CD14-positive monocyte (primary cell): ENCODE measurements at regions not wholly inside any gene's neighbourhood (a gene's known extent, or its start where the extent isn't known, plus 50 kb on each side); places are given as distances from the start of the nearest gene placed in this dataset.

ENCODE experiments used
- DNase-seq, 3 donors: peaks; one replicate each; pipeline ENCODE4 v3.0.0-alpha.2; 2011 to 2022
- H2AFZ ChIP-seq: 2 replicates; pipeline ENCODE4 v1.6.0; 2012; ENCODE audit warnings: mild to moderate bottlenecking, low read depth, low read length, inconsistent platforms; ENCODE audit not compliant: insufficient read depth, poor library complexity, severe bottlenecking
- H3K27ac ChIP-seq, 2 donors: 1 replicate in 1 of 2; 2 replicates in 1 of 2; pipeline ENCODE4 v1.5.1; 2012 to 2013; ENCODE audit warnings: low read length in 2 of 2, control low read depth in 1 of 2, inconsistent platforms in 1 of 2, low read depth in 1 of 2, mild to moderate bottlenecking in 1 of 2
- H3K27me3 ChIP-seq, 2 donors: one replicate each; pipeline versions ENCODE4 v1.6.0 to v1.6.1; 2011 to 2013; ENCODE audit warnings: low read length in 2 of 2; ENCODE audit not compliant: control insufficient read depth in 2 of 2, insufficient read depth in 2 of 2
- H3K36me3 ChIP-seq, 2 donors: replicated peaks in 1 of 2; 1 replicate in 1 of 2; 2 replicates in 1 of 2; pipeline versions ENCODE4 v1.5.1 to v1.6.1; 2012 to 2013; ENCODE audit warnings: low read length in 2 of 2, control low read depth in 1 of 2, inconsistent platforms in 1 of 2, mild to moderate bottlenecking in 1 of 2; ENCODE audit not compliant: insufficient read depth in 2 of 2, control insufficient read depth in 1 of 2
- H3K4me1 ChIP-seq, 2 donors: 1 replicate in 1 of 2; 2 replicates in 1 of 2; pipeline versions ENCODE4 v1.5.1 to v1.6.1; 2012 to 2013; ENCODE audit warnings: low read length in 2 of 2, control low read depth in 1 of 2, inconsistent platforms in 1 of 2, mild to moderate bottlenecking in 1 of 2, moderate library complexity in 1 of 2; ENCODE audit not compliant: insufficient read depth in 2 of 2, control insufficient read depth in 1 of 2
- H3K4me2 ChIP-seq: replicated peaks from 2 replicates; pipeline ENCODE3; 2012; ENCODE audit warnings: low read length, moderate library complexity, mild to moderate bottlenecking; ENCODE audit not compliant: poor library complexity, severe bottlenecking; ENCODE audit errors: extremely low read depth
- H3K4me3 ChIP-seq, 3 experiments: fragments of 200-600 bp in 1 of 3; sonication (generic) in 1 of 3; replicated peaks in 1 of 3; 1 replicate in 2 of 3; 2 replicates in 1 of 3; pipeline ENCODE4 v1.5.1; 2011 to 2013; ENCODE audit warnings: low read length in 3 of 3, mild to moderate bottlenecking in 3 of 3, control low read depth in 2 of 3, low read depth in 2 of 3, inconsistent platforms in 1 of 3, moderate library complexity in 1 of 3
- H3K79me2 ChIP-seq: 2 replicates; pipeline ENCODE4 v1.6.0; 2012; ENCODE audit warnings: mild to moderate bottlenecking, control low read depth, inconsistent platforms, low read length, moderate library complexity; ENCODE audit not compliant: insufficient read depth
- H3K9ac ChIP-seq: 2 replicates; pipeline ENCODE4 v1.6.0; 2017; ENCODE audit warnings: low read length, mild to moderate bottlenecking; ENCODE audit not compliant: insufficient read depth, poor library complexity, severe bottlenecking
- H3K9me3 ChIP-seq, 2 donors: replicated peaks in 1 of 2; 1 replicate in 1 of 2; 2 replicates in 1 of 2; pipeline versions ENCODE4 v1.5.1 to v1.6.1; 2012 to 2013; ENCODE audit warnings: low read length in 2 of 2, control low read depth in 1 of 2; ENCODE audit not compliant: control insufficient read depth in 1 of 2, insufficient read depth in 1 of 2
- H4K20me1 ChIP-seq: 2 replicates; pipeline ENCODE4 v1.6.0; 2012; ENCODE audit warnings: mild to moderate bottlenecking, low read length, control low read depth, moderate library complexity; ENCODE audit not compliant: insufficient read depth
- H3K27ac Mint-ChIP-seq, 7 donors: one replicate each; pipeline ENCODE4 v1.8.0; 2020; ENCODE audit warnings: mild to moderate bottlenecking in 7 of 7, mixed read lengths in 7 of 7, moderate library complexity in 6 of 7, inconsistent platforms in 2 of 7
- H3K27me3 Mint-ChIP-seq, 3 donors: one replicate each; pipeline ENCODE4 v1.8.0; 2021 to 2022; ENCODE audit warnings: low read depth in 3 of 3, mild to moderate bottlenecking in 3 of 3, mixed read lengths in 3 of 3, moderate library complexity in 3 of 3, inconsistent platforms in 1 of 3
- H3K36me3 Mint-ChIP-seq, 2 donors: one replicate each; pipeline ENCODE4 v1.8.0; 2020; ENCODE audit warnings: mixed read lengths in 2 of 2, inconsistent platforms in 1 of 2, mild to moderate bottlenecking in 1 of 2
- H3K4me1 Mint-ChIP-seq: one replicate; pipeline ENCODE4 v1.8.0; 2020; ENCODE audit warnings: mild to moderate bottlenecking, mixed read lengths
- H3K4me3 Mint-ChIP-seq, 2 donors: one replicate each; pipeline ENCODE4 v1.8.0; 2020; ENCODE audit warnings: mild to moderate bottlenecking in 2 of 2, mixed read lengths in 2 of 2, moderate library complexity in 1 of 2
- H3K9me3 Mint-ChIP-seq, 7 donors: one replicate each; pipeline ENCODE4 v1.8.0; 2020 to 2022; ENCODE audit warnings: mixed read lengths in 7 of 7, mild to moderate bottlenecking in 6 of 7, moderate library complexity in 6 of 7, inconsistent platforms in 2 of 7
- WGBS: methylation state at CpG from one replicate; pipeline ENCODE4 v1.1.5; 2013; ENCODE audit warnings: missing lambda C conversion rate; ENCODE audit not compliant: insufficient coverage; 5-methylcytosine and 5-hydroxymethylcytosine counted together
- intact Hi-C, 2 donors: fragments of 100-400 bp; cut with micrococcal nuclease; formaldehyde crosslinking; loops; one replicate each; pipeline versions ENCODE4 v1.15.0 to v1.15.1; 2023
- TF ChIP-seq, protein P1 (sequence below): fragments of 200-600 bp; IDR thresholded peaks from one replicate; pipeline ENCODE4 v1.8.0; 2022; ENCODE audit warnings: antibody characterized with exemption, mild to moderate bottlenecking

DNA sequence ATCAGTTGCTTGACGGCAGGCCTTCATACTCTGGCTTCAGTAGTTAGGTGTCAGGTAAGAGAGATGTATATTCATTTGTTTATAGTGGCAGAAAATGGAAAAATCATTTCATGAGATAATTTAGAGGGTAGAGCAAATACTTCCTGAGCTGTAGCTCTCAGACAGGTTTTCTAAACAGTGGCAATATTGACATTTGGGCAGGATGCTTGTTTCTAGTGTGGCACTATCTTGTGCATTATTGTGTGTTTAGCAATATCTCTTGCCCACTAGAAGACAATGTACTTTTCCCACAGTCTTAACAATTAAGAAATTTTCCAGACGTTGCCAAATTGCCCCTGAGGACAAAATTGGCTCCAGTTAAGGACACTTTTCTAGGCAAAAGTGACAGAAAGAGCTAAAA is 1143.1 kb downstream of the PLA2G4A start:
- H3K4me3 ChIP-seq, result no peak overlapping the region
- H3K79me2 ChIP-seq, result no peaks in the 10 kb centered on the region
- no peaks in the 10 kb centered on the region for H3K36me3 ChIP-seq
- TF ChIP-seq, protein P1, sequence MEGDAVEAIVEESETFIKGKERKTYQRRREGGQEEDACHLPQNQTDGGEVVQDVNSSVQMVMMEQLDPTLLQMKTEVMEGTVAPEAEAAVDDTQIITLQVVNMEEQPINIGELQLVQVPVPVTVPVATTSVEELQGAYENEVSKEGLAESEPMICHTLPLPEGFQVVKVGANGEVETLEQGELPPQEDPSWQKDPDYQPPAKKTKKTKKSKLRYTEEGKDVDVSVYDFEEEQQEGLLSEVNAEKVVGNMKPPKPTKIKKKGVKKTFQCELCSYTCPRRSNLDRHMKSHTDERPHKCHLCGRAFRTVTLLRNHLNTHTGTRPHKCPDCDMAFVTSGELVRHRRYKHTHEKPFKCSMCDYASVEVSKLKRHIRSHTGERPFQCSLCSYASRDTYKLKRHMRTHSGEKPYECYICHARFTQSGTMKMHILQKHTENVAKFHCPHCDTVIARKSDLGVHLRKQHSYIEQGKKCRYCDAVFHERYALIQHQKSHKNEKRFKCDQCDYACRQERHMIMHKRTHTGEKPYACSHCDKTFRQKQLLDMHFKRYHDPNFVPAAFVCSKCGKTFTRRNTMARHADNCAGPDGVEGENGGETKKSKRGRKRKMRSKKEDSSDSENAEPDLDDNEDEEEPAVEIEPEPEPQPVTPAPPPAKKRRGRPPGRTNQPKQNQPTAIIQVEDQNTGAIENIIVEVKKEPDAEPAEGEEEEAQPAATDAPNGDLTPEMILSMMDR, result no peak
- Mint-ChIP-seq H3K9me3 (peaks cover 0 to 3% (median 0%) of the 10 kb centered on the region in 7 donors), H3K36me3 (no peaks in the 10 kb centered on the region), H3K27ac (no peak overlapping the region), H3K4me3 (no peak overlapping the region), H3K4me1 (no peaks in the 10 kb centered on the region), H3K27me3 (no peaks in the 10 kb centered on the region)
- no peak overlapping the region for H3K9ac ChIP-seq
- intact Hi-C loops, result no loop called here
- no peaks in the 10 kb centered on the region for H3K4me1 ChIP-seq
- H3K27ac ChIP-seq, result no peak overlapping the region
- no peak overlapping the region for H3K4me2 ChIP-seq
- H3K9me3 ChIP-seq, result peaks cover 0 to 5% of the 10 kb centered on the region in 2 donors
- 73% methylated on average over 2 of the region's 2 CpGs for WGBS
- H2AFZ ChIP-seq, result no peak overlapping the region
- DNase-seq, result no peak
- no peaks in the 10 kb centered on the region for H3K27me3 ChIP-seq
- no peaks in the 10 kb centered on the region for H4K20me1 ChIP-seq

DNA sequence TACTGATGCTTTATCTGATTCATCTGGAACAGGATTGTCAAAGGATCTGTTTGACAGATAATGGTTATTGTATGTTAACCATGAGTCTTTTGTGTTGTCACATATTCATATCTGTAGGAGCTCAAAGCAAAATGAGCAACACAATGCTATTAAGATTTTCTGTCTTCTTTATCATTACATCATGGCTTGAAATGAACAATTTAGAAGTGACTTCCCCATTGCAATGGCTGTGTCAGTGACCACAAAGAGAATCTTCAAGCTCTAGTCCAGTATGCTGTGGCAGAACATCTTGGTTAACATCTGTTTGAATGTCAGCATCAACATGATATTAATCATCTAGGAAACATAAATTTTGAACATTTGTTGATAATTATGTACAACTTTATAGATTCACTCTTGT is 1148.5 kb downstream of the PLA2G4A start:
- H3K27ac Mint-ChIP-seq, result no peak overlapping the region
- Histone ChIP-seq H3K4me1 (no peaks in the 10 kb centered on the region), H3K9ac (no peak overlapping the region), H3K36me3 (no peaks in the 10 kb centered on the region), H3K4me2 (no peak overlapping the region), H4K20me1 (no peaks in the 10 kb centered on the region), H3K9me3 (peaks cover 0 to 5% of the 10 kb centered on the region in 2 donors), H2AFZ (no peak overlapping the region), H3K27me3 (no peaks in the 10 kb centered on the region), H3K27ac (no peak overlapping the region), H3K4me3 (no peak overlapping the region), H3K79me2 (no peaks in the 10 kb centered on the region)
- intact Hi-C loops, result no loop called here
- no peak overlapping the region for H3K4me3 Mint-ChIP-seq
- no peaks in the 10 kb centered on the region for H3K4me1 Mint-ChIP-seq
- TF ChIP-seq, protein P1, result no peak
- H3K36me3 Mint-ChIP-seq, result no peaks in the 10 kb centered on the region
- no peak for DNase-seq
- H3K9me3 Mint-ChIP-seq, result peaks cover 0 to 7% (median 3%) of the 10 kb centered on the region in 7 donors
- no peaks in the 10 kb centered on the region for H3K27me3 Mint-ChIP-seq
